MM.1S (cell line): ENCODE measurements at regions not wholly inside any gene's neighbourhood (a gene's known extent, or its start where the extent isn't known, plus 50 kb on each side); places are given as distances from the start of the nearest gene placed in this dataset.

ENCODE experiments used
- EZH2 ChIP-seq: fragments of 300-600 bp; sonication (generic); optimal IDR thresholded peaks from 2 replicates; pipeline ENCODE3; 2017; ENCODE audit warnings: low read depth, mild to moderate bottlenecking, antibody characterized with exemption, low read length, mixed read lengths
- EZH2phosphoT487 ChIP-seq: fragments of 300-600 bp; sonication (generic); IDR thresholded peaks from 2 replicates; pipeline ENCODE4 v1.6.1; 2018; ENCODE audit warnings: antibody characterized with exemption, low read length
- TF ChIP-seq, protein P1 (sequence below): fragments of 300-600 bp; sonication (generic); IDR thresholded peaks from 2 replicates; pipeline ENCODE4 v1.5.1; 2016; ENCODE audit warnings: antibody characterized with exemption, low read length, mixed read lengths

DNA sequence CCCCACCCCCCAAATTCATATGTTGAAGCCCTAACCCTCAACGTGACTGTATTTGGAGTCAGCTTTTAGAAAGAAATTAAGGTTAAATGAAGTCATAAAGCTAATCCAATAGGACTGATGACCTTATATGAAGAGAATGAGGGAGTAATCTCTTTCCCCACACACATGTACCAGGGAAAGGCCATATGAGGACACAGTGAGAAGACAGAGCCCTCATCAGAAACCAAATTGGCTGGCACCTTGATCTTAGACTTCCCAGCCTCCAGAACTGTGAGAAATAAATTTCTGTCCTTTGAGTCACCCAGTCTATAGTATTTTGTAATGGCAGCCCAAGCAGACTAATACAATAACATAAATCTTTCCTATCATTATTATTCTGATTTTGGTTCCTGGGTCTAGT, 194.7 kb upstream of the NANOGP8 start:
- TF ChIP-seq, protein P1, sequence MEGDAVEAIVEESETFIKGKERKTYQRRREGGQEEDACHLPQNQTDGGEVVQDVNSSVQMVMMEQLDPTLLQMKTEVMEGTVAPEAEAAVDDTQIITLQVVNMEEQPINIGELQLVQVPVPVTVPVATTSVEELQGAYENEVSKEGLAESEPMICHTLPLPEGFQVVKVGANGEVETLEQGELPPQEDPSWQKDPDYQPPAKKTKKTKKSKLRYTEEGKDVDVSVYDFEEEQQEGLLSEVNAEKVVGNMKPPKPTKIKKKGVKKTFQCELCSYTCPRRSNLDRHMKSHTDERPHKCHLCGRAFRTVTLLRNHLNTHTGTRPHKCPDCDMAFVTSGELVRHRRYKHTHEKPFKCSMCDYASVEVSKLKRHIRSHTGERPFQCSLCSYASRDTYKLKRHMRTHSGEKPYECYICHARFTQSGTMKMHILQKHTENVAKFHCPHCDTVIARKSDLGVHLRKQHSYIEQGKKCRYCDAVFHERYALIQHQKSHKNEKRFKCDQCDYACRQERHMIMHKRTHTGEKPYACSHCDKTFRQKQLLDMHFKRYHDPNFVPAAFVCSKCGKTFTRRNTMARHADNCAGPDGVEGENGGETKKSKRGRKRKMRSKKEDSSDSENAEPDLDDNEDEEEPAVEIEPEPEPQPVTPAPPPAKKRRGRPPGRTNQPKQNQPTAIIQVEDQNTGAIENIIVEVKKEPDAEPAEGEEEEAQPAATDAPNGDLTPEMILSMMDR: no peak
- TF ChIP-seq EZH2: no peak
- TF ChIP-seq EZH2phosphoT487: no peak
